GM21381 (cell line): ENCODE measurements at regions not wholly inside any gene's neighbourhood (a gene's known extent, or its start where the extent isn't known, plus 50 kb on each side); places are given as distances from the start of the nearest gene placed in this dataset.
"Not testable (repeated sequence)": the region's sequence is repeated elsewhere in the genome, so short reads cannot be mapped to it uniquely, and the experiment has no call there.

Experiments
- ATAC-seq: cut with Tn5 transposase; IDR thresholded peaks from one replicate; pipeline ENCODE4 v1.9.1; 2021; ENCODE audit warnings: mild to moderate bottlenecking, moderate library complexity; ENCODE audit not compliant: unreplicated experiment

GRCh38 chr1:228889289-228889688, 154.0 kb downstream of the RHOU start:
- ATAC-seq = no peak

GRCh38 chr1:228891272-228892034, 156.2 kb downstream of the RHOU start:
- no peak for ATAC-seq

- not testable (repeated sequence) for ATAC-seq
Observed at GRCh38 chr1:228892200-228892599, 156.9 kb downstream of the RHOU start.

GRCh38 chr1:228894442-228894989, 159.2 kb downstream of the RHOU start:
- ATAC-seq = no peak

GRCh38 chr1:228897901-228898300, 162.6 kb downstream of the RHOU start:
- ATAC-seq = no peak

- ATAC-seq = no peak
Observed at GRCh38 chr1:228898582-228898992, 163.3 kb downstream of the RHOU start.

GRCh38 chr1:228899421-228899956, 164.2 kb downstream of the RHOU start:
- no peak for ATAC-seq

GRCh38 chr1:228900099-228900885, 165.0 kb downstream of the RHOU start:
- ATAC-seq = no peak

- ATAC-seq = no peak
Observed at GRCh38 chr1:228900886-228901392, 165.7 kb downstream of the RHOU start.

GRCh38 chr1:228901936-228902681, 166.8 kb downstream of the RHOU start:
- no peak for ATAC-seq

GRCh38 chr1:228902781-228903433, 167.6 kb downstream of the RHOU start:
- no peak for ATAC-seq

- no peak for ATAC-seq
Observed at GRCh38 chr1:228903434-228904071, 168.3 kb downstream of the RHOU start.

GRCh38 chr1:228904222-228904621, 168.9 kb downstream of the RHOU start:
- ATAC-seq = no peak

GRCh38 chr1:228905701-228906101, 170.4 kb downstream of the RHOU start:
- ATAC-seq = no peak

- no peak for ATAC-seq
Observed at GRCh38 chr1:228906223-228906860, 171.1 kb downstream of the RHOU start.

- no peak for ATAC-seq
Observed at GRCh38 chr1:228911225-228912210, 176.2 kb downstream of the RHOU start.

GRCh38 chr1:228913626-228914414, 178.5 kb downstream of the RHOU start:
- no peak for ATAC-seq
